ENCODE measurements at regions not wholly inside any gene's neighbourhood (a gene's known extent, or its start where the extent isn't known, plus 50 kb on each side); places are given as distances from the start of the nearest gene placed in this dataset.
"Not testable (repeated sequence)": the region's sequence is repeated elsewhere in the genome, so short reads cannot be mapped to it uniquely, and the experiment has no call there.

DNA sequence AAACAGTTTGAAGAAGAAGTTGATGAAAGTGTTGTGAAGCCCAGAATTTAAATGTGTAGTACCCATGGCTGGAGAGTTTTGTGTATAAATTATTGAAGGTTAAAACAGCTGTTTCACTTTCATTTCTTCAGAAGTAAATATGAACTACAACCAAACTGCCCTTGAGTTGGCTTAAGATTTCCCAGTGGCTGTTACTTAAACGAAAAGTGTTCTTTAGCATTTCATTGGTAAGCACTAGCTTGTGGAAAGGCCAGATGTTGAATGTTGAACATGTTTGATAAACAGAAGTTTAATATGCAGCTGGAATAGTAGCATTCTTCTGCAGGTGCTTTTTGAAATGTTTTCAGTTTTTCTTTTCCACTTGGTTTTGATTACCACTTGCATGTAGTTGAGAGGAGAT is 83.2 kb upstream of the TNRC6B start:
- Histone ChIP-seq H3K9me3 (ENCODE audit: control insufficient read depth, low read length) (no peaks in the 10 kb centered on the region), H3K4me3 (ENCODE audit: low read length) (no peak overlapping the region), H3K4me1 (ENCODE audit: control insufficient read depth, insufficient read depth, low read length) (no peaks in the 10 kb centered on the region), H3K27ac (ENCODE audit: low read length) (no peak overlapping the region), H3K27me3 (ENCODE audit: control insufficient read depth, insufficient read depth) (no peaks in the 10 kb centered on the region)
- intact Hi-C loops (cut with DNase I), result no loop called here
- DNase-seq, result no peak
- 25% methylated on average over 1 of the region's 1 CpG for WGBS
- ATAC-seq, result no peak

DNA sequence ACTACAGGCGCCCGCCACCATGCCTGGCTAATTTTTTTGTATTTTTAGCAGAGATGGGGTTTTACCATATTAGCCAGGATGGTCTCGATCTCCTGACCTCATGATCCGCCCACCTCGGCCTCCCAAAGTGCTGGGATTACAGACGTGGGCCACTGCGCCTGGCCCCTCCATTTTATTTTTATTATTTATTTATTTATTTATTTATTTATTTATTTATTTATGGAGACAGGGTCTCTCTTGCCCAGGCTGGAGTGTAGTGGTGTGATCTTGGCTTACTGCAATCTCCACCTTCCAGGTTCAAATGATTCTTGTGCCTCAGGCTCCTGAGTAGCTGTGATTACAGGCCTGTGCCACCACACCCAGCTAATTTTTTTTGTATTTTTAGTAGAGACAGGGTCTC is 77.8 kb upstream of the TNRC6B start:
- H3K4me3 ChIP-seq (ENCODE audit: low read length); H3K4me1 ChIP-seq (ENCODE audit: control insufficient read depth, insufficient read depth, low read length); H3K27ac ChIP-seq (ENCODE audit: low read length); H3K27me3 ChIP-seq (ENCODE audit: control insufficient read depth, insufficient read depth); H3K9me3 ChIP-seq (ENCODE audit: control insufficient read depth, low read length); ATAC-seq; intact Hi-C loops (cut with DNase I); DNase-seq: not testable (repeated sequence)
- WGBS, result 97% methylated on average over 7 of the region's 7 CpGs

DNA sequence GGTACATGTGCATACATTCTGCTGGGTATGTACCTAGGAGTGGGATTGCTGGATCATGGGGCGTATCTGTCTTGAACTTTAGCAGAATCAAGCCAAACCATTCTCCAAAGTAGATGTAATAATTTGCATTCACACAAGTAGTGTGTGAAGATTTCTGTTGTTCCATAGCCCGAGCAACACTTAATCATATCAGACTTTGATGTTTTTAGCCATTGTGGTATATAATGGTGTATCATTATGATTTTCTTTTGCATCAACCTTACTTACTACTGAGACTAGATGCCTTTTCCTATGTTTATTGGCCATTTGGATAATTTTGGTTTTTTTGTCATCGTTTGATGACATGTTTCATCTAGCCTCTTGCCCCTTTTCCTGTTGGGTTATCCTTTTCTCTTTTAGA is 72.0 kb upstream of the TNRC6B start:
- no peaks in the 10 kb centered on the region for H3K27me3 ChIP-seq (ENCODE audit: control insufficient read depth, insufficient read depth)
- no peak overlapping the region for H3K4me3 ChIP-seq (ENCODE audit: low read length)
- H3K9me3 ChIP-seq (ENCODE audit: control insufficient read depth, low read length), result no peaks in the 10 kb centered on the region
- peaks cover 4% of the 10 kb centered on the region for H3K4me1 ChIP-seq (ENCODE audit: control insufficient read depth, insufficient read depth, low read length)
- H3K27ac ChIP-seq (ENCODE audit: low read length), result no peak overlapping the region
- no peak for ATAC-seq
- DNase-seq, result no peak
- WGBS, result 95% methylated on average over 3 of the region's 3 CpGs
- intact Hi-C loops (cut with DNase I), result no loop called here

DNA sequence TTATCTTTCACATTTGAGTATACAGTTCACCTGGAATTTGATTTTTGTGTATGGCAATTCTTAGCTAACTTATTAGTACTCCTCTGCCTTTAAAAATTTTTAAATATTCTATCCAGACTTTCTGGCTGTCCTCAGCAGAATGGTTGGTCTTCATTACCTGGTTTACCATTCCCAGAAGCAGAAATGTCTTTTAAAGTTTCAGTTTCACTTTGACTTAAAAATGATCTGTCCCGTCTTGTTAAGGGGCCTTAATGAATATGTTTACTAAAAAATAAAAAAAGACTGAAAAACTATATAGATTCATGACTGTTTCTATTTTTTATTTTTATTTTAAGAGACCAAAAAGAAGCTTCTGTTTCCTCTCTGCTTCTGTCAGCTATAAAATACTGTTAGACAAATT is 70.5 kb upstream of the TNRC6B start:
- Histone ChIP-seq H3K27ac (ENCODE audit: low read length) (no peak overlapping the region), H3K4me3 (ENCODE audit: low read length) (peak overlapping the region; percentile 48), H3K27me3 (ENCODE audit: control insufficient read depth, insufficient read depth) (no peaks in the 10 kb centered on the region), H3K4me1 (ENCODE audit: control insufficient read depth, insufficient read depth, low read length) (peaks cover 4% of the 10 kb centered on the region), H3K9me3 (ENCODE audit: control insufficient read depth, low read length) (no peaks in the 10 kb centered on the region)
- no peak for ATAC-seq
- intact Hi-C loops (cut with DNase I), result no loop called here
- 27% methylated on average over 1 of the region's 1 CpG for WGBS
- DNase-seq, result no peak

DNA sequence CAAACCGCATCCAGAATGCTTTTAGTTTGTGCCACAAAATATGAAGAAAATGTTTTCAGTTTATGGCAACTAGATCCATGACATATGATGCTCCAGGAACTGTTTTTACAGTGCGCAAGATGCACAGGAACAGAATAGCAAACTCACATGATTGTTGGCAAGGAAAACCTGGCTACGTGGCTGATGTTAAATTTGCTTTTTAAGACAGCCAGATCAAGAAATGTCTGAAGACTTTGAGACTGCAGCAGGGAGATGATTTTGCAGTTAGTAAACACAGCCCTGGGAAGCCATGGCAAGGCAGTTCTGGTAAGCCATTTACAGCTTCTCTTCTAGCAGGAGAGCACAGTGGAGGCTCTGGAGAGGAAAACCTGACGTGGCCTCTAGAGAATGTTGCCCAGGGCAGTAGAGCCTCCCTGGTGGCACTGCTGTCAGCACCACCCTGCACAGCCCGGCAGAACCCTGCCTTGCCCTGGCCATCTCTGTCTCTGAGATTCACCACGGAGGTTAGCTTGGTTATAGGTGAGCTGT is 69.8 kb upstream of the TNRC6B start:
- Histone ChIP-seq H3K27me3 (ENCODE audit: control insufficient read depth, insufficient read depth) (no peaks in the 10 kb centered on the region), H3K4me3 (ENCODE audit: low read length) (peak overlapping the region; percentile 4), H3K9me3 (ENCODE audit: control insufficient read depth, low read length) (no peaks in the 10 kb centered on the region), H3K27ac (ENCODE audit: low read length) (peak overlapping the region; percentile 12), H3K4me1 (ENCODE audit: control insufficient read depth, insufficient read depth, low read length) (peaks cover 4% of the 10 kb centered on the region)
- DNase-seq, result peak in 1 of 3 donors; percentile 51
- ATAC-seq, result peak; percentile 76 to 87
- 31% methylated on average over 6 of the region's 6 CpGs for whole genome bisulfite sequencing
- intact Hi-C loops (cut with DNase I), result no loop called here

DNA sequence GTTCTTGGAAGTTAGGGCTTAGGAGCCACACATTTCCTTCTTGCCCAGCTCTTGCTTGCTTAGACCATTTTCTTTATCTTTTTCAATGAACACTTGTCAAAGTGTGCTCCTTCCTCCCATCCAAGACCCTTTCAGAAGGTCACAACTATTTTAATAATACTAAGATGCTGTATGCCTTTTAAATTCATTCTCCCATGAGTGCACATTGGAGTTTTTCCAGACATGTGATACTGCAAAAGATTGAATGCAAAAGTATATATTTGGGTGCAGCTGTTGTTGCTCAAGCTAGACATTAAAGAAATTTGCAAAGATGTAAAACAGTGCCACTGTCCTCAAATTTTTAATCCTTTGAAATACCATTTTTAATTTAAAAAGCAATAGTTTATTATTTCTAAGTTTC is 69.3 kb upstream of the TNRC6B start:
- peaks cover 4% of the 10 kb centered on the region for H3K4me1 ChIP-seq (ENCODE audit: control insufficient read depth, insufficient read depth, low read length)
- H3K27ac ChIP-seq (ENCODE audit: low read length), result peak overlapping the region; percentile 12
- no peaks in the 10 kb centered on the region for H3K27me3 ChIP-seq (ENCODE audit: control insufficient read depth, insufficient read depth)
- intact Hi-C loops (cut with DNase I), result no loop called here
- ATAC-seq (no peak), DNase-seq (no peak)
- H3K9me3 ChIP-seq (ENCODE audit: control insufficient read depth, low read length), result no peaks in the 10 kb centered on the region
- no peak overlapping the region for H3K4me3 ChIP-seq (ENCODE audit: low read length)

DNA sequence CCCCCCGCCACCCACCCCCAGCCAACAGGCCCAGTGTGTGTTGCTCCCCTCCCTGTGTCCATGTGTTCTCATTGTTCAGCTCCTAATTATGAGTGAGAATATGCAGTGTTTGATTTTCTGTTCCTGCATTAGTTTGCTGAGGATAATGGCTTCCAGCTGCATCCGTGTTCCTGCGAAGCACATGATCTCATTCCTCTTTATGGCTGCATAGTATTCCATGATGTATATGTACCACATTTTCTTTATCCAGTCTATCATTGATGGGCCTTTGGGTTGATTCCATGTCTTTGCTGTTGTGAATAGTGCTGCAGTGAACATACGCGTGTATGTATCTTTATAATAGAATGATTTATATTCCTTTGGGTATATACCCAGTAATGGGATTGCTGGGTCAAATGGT is 68.8 kb upstream of the TNRC6B start:
- ATAC-seq; intact Hi-C loops (cut with DNase I); H3K4me1 ChIP-seq (ENCODE audit: control insufficient read depth, insufficient read depth, low read length); H3K27ac ChIP-seq (ENCODE audit: low read length); H3K4me3 ChIP-seq (ENCODE audit: low read length); DNase-seq; H3K9me3 ChIP-seq (ENCODE audit: control insufficient read depth, low read length); H3K27me3 ChIP-seq (ENCODE audit: control insufficient read depth, insufficient read depth): not testable (repeated sequence)
- over 99% methylated on average over 5 of the region's 5 CpGs for WGBS

DNA sequence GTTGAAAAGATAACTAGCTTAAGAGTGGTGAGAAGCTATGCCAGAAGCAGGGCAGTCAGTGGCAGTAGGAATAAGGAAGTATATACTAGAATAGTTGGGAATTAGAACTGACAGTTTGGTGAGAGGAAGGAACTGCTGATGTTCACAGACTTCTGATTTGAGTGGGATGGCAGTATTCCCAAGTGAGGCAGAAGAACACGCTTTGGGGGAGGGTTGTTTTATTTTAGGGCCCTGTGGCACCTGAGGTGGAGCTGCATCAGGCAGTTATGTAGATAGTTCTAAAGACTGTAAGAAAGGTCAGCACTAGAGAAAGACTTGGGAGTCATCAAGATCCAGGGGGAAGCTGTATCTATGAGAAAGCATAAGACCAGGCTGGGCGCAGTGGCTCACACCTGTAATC is 66.3 kb upstream of the TNRC6B start:
- intact Hi-C loops (cut with DNase I), result no loop called here
- H3K27ac ChIP-seq (ENCODE audit: low read length), result no peak overlapping the region
- 69% methylated on average over 2 of the region's 2 CpGs for WGBS

DNA sequence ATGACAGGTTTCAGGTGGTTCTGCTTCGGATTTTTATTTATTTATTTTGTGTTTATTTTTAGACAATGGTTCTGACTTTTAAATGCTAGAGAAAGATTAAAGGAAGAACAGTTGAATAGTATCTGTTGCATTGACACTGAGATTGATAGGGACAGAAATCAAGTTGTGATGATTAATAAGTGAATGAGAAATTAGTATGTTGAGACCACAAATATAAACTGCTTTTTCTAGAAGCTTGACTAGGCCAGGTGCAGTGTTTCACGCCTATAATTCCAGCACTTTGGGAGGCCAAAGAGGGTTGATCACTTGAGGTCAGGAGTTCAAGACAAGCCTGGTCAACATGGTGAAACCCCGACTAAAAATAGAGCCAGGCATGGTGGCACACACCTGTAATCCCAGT is 65.1 kb upstream of the TNRC6B start:
- ATAC-seq (no peak), DNase-seq (no peak)
- Histone ChIP-seq H3K4me1 (ENCODE audit: control insufficient read depth, insufficient read depth, low read length) (peaks cover 2% of the 10 kb centered on the region), H3K9me3 (ENCODE audit: control insufficient read depth, low read length) (no peaks in the 10 kb centered on the region), H3K27ac (ENCODE audit: low read length) (no peak overlapping the region), H3K4me3 (ENCODE audit: low read length) (no peak overlapping the region), H3K27me3 (ENCODE audit: control insufficient read depth, insufficient read depth) (no peaks in the 10 kb centered on the region)
- WGBS, result 74% methylated on average over 3 of the region's 3 CpGs
- intact Hi-C loops (cut with DNase I), result no loop called here

More for the DNA sequence above, 66.3 kb upstream of the TNRC6B start:
- Histone ChIP-seq H3K4me3 (ENCODE audit: low read length) (no peak overlapping the region), H3K4me1 (ENCODE audit: control insufficient read depth, insufficient read depth, low read length) (peaks cover 4% of the 10 kb centered on the region), H3K27me3 (ENCODE audit: control insufficient read depth, insufficient read depth) (no peaks in the 10 kb centered on the region), H3K9me3 (ENCODE audit: control insufficient read depth, low read length) (no peaks in the 10 kb centered on the region)
- ATAC-seq (no peak), DNase-seq (no peak)

DNA sequence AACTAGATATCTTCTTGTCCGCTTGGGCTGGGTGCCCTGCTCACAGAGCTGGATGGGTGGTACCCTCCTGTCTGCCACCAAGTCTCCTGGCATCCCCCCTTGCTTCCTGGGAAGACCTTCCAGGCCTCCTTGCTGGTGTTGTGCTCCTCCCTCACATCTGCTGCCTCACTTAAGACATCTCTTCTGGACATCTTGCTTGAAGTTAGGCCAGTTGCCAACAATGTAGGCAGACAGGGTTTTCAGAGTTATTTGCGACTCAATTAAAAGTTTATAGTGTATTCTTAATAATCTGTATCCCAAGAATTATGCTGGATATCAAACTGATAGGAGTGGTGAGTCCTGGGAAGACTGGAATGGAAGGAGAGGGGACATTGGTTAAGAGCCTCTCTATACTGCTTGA is 64.0 kb upstream of the TNRC6B start:
- DNase-seq, result no peak
- intact Hi-C loops (cut with DNase I), result no loop called here
- no peak overlapping the region for H3K4me3 ChIP-seq (ENCODE audit: low read length)
- ATAC-seq, result no peak
- H3K9me3 ChIP-seq (ENCODE audit: control insufficient read depth, low read length), result no peaks in the 10 kb centered on the region
- H3K27me3 ChIP-seq (ENCODE audit: control insufficient read depth, insufficient read depth), result no peaks in the 10 kb centered on the region
- H3K27ac ChIP-seq (ENCODE audit: low read length), result no peak overlapping the region
- 78% methylated on average over 2 of the region's 2 CpGs for WGBS
- H3K4me1 ChIP-seq (ENCODE audit: control insufficient read depth, insufficient read depth, low read length), result no peaks in the 10 kb centered on the region

DNA sequence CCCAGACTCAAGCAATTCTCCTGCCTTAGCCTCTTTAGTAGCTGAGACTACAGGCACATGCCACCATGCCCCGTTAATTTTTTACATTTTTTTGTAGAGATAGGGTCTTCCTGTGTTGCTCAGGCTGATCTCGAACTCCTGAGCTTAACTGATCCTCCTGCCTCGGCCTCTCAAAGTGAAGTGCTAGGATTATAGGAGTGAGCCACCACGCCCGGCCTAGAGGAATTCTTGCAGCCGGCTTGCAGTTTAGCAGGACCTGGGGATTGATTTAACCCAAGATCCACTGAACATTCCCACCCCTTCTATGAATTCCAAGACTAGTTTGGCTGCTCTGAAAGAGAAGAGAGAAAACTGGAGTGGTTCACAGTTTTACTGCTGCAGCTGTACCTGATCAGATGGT is 63.3 kb upstream of the TNRC6B start:
- H3K4me1 ChIP-seq (ENCODE audit: control insufficient read depth, insufficient read depth, low read length), result no peaks in the 10 kb centered on the region
- WGBS, result 82% methylated on average over 6 of the region's 6 CpGs
- H3K9me3 ChIP-seq (ENCODE audit: control insufficient read depth, low read length), result no peaks in the 10 kb centered on the region
- no peak for DNase-seq
- no peak overlapping the region for H3K4me3 ChIP-seq (ENCODE audit: low read length)
- H3K27me3 ChIP-seq (ENCODE audit: control insufficient read depth, insufficient read depth), result no peaks in the 10 kb centered on the region
- no peak for ATAC-seq
- intact Hi-C loops (cut with DNase I), result no loop called here
- H3K27ac ChIP-seq (ENCODE audit: low read length), result no peak overlapping the region

DNA sequence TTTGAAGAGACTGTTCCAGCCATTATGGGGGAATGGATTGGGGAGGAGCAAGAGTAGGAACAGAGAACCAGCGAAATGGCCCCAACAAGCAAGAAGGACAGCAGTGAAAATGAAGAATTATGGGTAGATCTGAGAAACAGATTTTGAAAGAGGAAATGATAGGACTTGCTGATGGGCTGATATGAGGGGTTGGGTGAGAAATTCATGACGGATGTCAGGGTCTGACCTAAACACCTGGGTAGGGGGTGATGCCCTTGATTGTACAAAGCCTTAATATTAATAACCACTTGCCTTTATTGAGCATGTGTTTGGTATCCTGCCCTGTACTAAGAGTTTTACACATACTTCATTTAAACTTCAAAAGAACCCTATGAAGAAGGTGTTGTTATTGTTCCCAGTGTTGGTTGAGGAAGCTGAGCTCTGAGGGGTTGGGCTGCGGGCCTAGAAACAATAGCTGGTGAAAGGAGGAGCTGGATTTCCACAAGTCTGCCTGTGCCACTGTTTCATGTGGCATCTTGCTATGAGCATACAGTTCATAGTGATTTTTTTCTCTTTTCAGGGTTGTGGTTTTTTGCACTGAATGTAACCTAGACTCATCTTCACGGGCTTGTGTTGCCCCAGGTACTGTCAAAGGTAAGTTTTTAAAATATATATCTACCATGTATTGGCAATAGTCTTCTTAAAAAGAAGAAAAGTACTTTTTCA is 61.1 kb upstream of the TNRC6B start:
- Histone ChIP-seq H3K9me3 (ENCODE audit: control insufficient read depth, low read length) (no peaks in the 10 kb centered on the region), H3K4me1 (ENCODE audit: control insufficient read depth, insufficient read depth, low read length) (no peaks in the 10 kb centered on the region), H3K4me3 (ENCODE audit: low read length) (no peak overlapping the region), H3K27ac (ENCODE audit: low read length) (no peak overlapping the region), H3K27me3 (ENCODE audit: control insufficient read depth, insufficient read depth) (no peaks in the 10 kb centered on the region)
- intact Hi-C loops (cut with DNase I), result no loop called here
- no peak for ATAC-seq
- no peak for DNase-seq
- WGBS, result 91% methylated on average over 4 of the region's 4 CpGs
